WTC11 (cell line): ENCODE measurements at regions not wholly inside any gene's neighbourhood (a gene's known extent, or its start where the extent isn't known, plus 50 kb on each side); places are given as distances from the start of the nearest gene placed in this dataset.

ENCODE experiments used
- ATAC-seq: fragments of 200-7000 bp; cut with Tn5 transposase; 2 replicates; pipeline ENCODE4 v1.10.0; 2021; ENCODE audit warnings: mild to moderate bottlenecking, moderate library complexity
- CTCF ChIA-PET: fragments of 300-600 bp; sonication (Branson Sonifier 250); formaldehyde crosslinking; loops from one replicate; lab custom pipeline; 2021; ENCODE audit warnings: antibody characterized with exemption; lab: Charles Lee
- POLR2A ChIA-PET: fragments of 350-600 bp; sonication (Branson Sonifier 250); formaldehyde crosslinking; loops from one replicate; lab custom pipeline; 2021; ENCODE audit warnings: antibody characterized with exemption; lab: Charles Lee
- DNase-seq: peaks from one replicate; pipeline ENCODE4 v3.0.0; 2021; ENCODE audit warnings: low spot score
- H3K27ac Mint-ChIP-seq: 2 replicates; pipeline ENCODE4 v1.8.0; 2021; ENCODE audit warnings: mixed read lengths
- H3K27me3 Mint-ChIP-seq: 2 replicates; pipeline ENCODE4 v1.8.0; 2021; ENCODE audit warnings: low read depth, mild to moderate bottlenecking, moderate library complexity, mixed read lengths
- H3K36me3 Mint-ChIP-seq: 2 replicates; pipeline ENCODE4 v1.8.0; 2021; ENCODE audit warnings: mixed read lengths
- H3K4me1 Mint-ChIP-seq: 2 replicates; pipeline ENCODE4 v1.8.0; 2022; ENCODE audit warnings: mixed read lengths
- H3K4me3 Mint-ChIP-seq: 2 replicates; pipeline ENCODE4 v1.8.0; 2021; ENCODE audit warnings: mild to moderate bottlenecking, moderate library complexity, mixed read lengths
- H3K9me3 Mint-ChIP-seq: 2 replicates; pipeline ENCODE4 v1.8.0; 2021; ENCODE audit warnings: mixed read lengths
- CBFB ChIP-seq: sonication (generic); formaldehyde crosslinking; IDR thresholded peaks from 2 replicates; pipeline ENCODE4 v1.8.1; 2022; ENCODE audit warnings: mild to moderate bottlenecking, low read depth, missing genetic modification reagents
- CREB1 ChIP-seq: sonication (generic); formaldehyde crosslinking; IDR thresholded peaks from 2 replicates; pipeline ENCODE4 v1.8.0; 2023; ENCODE audit warnings: mild to moderate bottlenecking, missing genetic modification reagents
- CREM ChIP-seq: sonication (generic); formaldehyde crosslinking; IDR thresholded peaks from 2 replicates; pipeline ENCODE4 v1.8.1; 2022; ENCODE audit warnings: mild to moderate bottlenecking, missing genetic modification reagents, moderate library complexity
- CTCF ChIP-seq: fragments of 200-600 bp; IDR thresholded peaks from 2 replicates; pipeline ENCODE4 v1.8.0; 2022; ENCODE audit warnings: antibody characterized with exemption
- E2F4 ChIP-seq: sonication (generic); formaldehyde crosslinking; IDR thresholded peaks from 2 replicates; pipeline ENCODE4 v1.8.1; 2022; ENCODE audit warnings: low read depth, mild to moderate bottlenecking, moderate library complexity, missing genetic modification reagents, borderline replicate concordance
- ESRRA ChIP-seq: sonication (generic); formaldehyde crosslinking; IDR thresholded peaks from 2 replicates; pipeline ENCODE4 v1.8.1; 2022; ENCODE audit warnings: mild to moderate bottlenecking, missing genetic modification reagents, borderline replicate concordance
- FOXJ3 ChIP-seq: sonication (generic); formaldehyde crosslinking; IDR thresholded peaks from 2 replicates; pipeline ENCODE4 v1.9.0; 2021; ENCODE audit warnings: missing genetic modification reagents, mild to moderate bottlenecking, borderline replicate concordance
- FOXK1 ChIP-seq: sonication (generic); formaldehyde crosslinking; IDR thresholded peaks from 2 replicates; pipeline ENCODE4 v1.8.0; 2022; ENCODE audit warnings: mild to moderate bottlenecking, moderate library complexity, missing genetic modification reagents
- GABPB1 ChIP-seq: sonication (generic); formaldehyde crosslinking; IDR thresholded peaks from 2 replicates; pipeline ENCODE4 v1.8.1; 2023; ENCODE audit warnings: mild to moderate bottlenecking, missing genetic modification reagents
- IRF2 ChIP-seq: sonication (generic); formaldehyde crosslinking; IDR thresholded peaks from 2 replicates; pipeline ENCODE4 v1.8.0; 2022; ENCODE audit warnings: low read depth, missing genetic modification reagents, borderline replicate concordance
- JUN ChIP-seq: sonication (generic); formaldehyde crosslinking; IDR thresholded peaks from 2 replicates; pipeline ENCODE4 v1.8.0; 2023; ENCODE audit warnings: mild to moderate bottlenecking, missing genetic modification reagents
- NFE2L1 ChIP-seq: sonication (generic); formaldehyde crosslinking; IDR thresholded peaks from 2 replicates; pipeline ENCODE4 v1.8.1; 2023; ENCODE audit warnings: missing genetic modification reagents
- NR1H2 ChIP-seq: sonication (generic); formaldehyde crosslinking; IDR thresholded peaks from 2 replicates; pipeline ENCODE4 v1.9.0; 2021; ENCODE audit warnings: mild to moderate bottlenecking, moderate library complexity, missing genetic modification reagents
- SMAD3 ChIP-seq: sonication (generic); formaldehyde crosslinking; IDR thresholded peaks from 2 replicates; pipeline ENCODE4 v1.8.0; 2022; ENCODE audit warnings: missing genetic modification reagents, mild to moderate bottlenecking, borderline replicate concordance
- SOX15 ChIP-seq: fragments of 250-450 bp; sonication (Bioruptor Pico); IDR thresholded peaks from 2 replicates; pipeline ENCODE4 v1.9.0; 2021; ENCODE audit warnings: mild to moderate bottlenecking
- SP1 ChIP-seq: sonication (generic); formaldehyde crosslinking; conservative IDR thresholded peaks from 2 replicates; pipeline ENCODE4 v1.8.1; 2022; ENCODE audit warnings: missing genetic modification reagents
- TP53 ChIP-seq: sonication (generic); formaldehyde crosslinking; IDR thresholded peaks from 2 replicates; pipeline ENCODE4 v1.8.1; 2023; ENCODE audit warnings: mild to moderate bottlenecking, missing genetic modification reagents
- USF2 ChIP-seq: sonication (generic); formaldehyde crosslinking; IDR thresholded peaks from 2 replicates; pipeline ENCODE4 v1.8.1; 2023; ENCODE audit warnings: mild to moderate bottlenecking, missing genetic modification reagents, moderate library complexity
- ZNF281 ChIP-seq: sonication (generic); formaldehyde crosslinking; IDR thresholded peaks from 2 replicates; pipeline ENCODE4 v1.8.0; 2023; ENCODE audit warnings: mild to moderate bottlenecking, missing genetic modification reagents
- ZNF512 ChIP-seq: sonication (generic); formaldehyde crosslinking; IDR thresholded peaks from 2 replicates; pipeline ENCODE4 v1.8.1; 2022; ENCODE audit warnings: missing genetic modification reagents, borderline replicate concordance

- no peak for TF ChIP-seq ZNF512 (CRISPR knock-in tag)
- TF ChIP-seq CREM (CRISPR knock-in tag): no peak
- no peak for TF ChIP-seq SOX15 (CRISPR knock-in tag)
Measured at GRCh38 chr11:115718106-115718505, 213.9 kb upstream of the CADM1 start (continued).

- Mint-ChIP-seq H3K4me1 (peaks cover 7% of the 10 kb centered on the region), H3K27ac (no peak overlapping the region)
- no peak for TF ChIP-seq SMAD3 (CRISPR knock-in tag)
- TF ChIP-seq ZNF512 (CRISPR knock-in tag): no peak
- no peak for TF ChIP-seq CBFB
- TF ChIP-seq NR1H2 (CRISPR knock-in tag): no peak
- TF ChIP-seq CTCF: no peak
- no peak for TF ChIP-seq SP1 (CRISPR knock-in tag)
- TF ChIP-seq USF2 (CRISPR knock-in tag): no peak
- no peak for TF ChIP-seq TP53 (CRISPR knock-in tag)
- no peak for TF ChIP-seq IRF2 (CRISPR knock-in tag)
- no peak for TF ChIP-seq JUN
- TF ChIP-seq, all 79 proteins: peak for 0
- ATAC-seq (no peak), DNase-seq (no peak)
- no peaks in the 10 kb centered on the region for H3K36me3 Mint-ChIP-seq
- ChIA-PET POLR2A (interaction anchor here (0.6 kb wide), 1 partner anchor 465 kb away, joined by 3 read pairs; no protein-coding TSS in a partner anchor), CTCF (interaction anchor here (0.6 to 0.7 kb wide), 2 partner anchors 337 to 454 kb away, joined by 3 to 4 read pairs; no protein-coding TSS in a partner anchor)
- no peak overlapping the region for H3K4me3 Mint-ChIP-seq
- H3K9me3 Mint-ChIP-seq: no peaks in the 10 kb centered on the region
- peaks cover 4% of the 10 kb centered on the region for H3K27me3 Mint-ChIP-seq
Measured at GRCh38 chr11:115716601-115717529, 212.7 kb upstream of the CADM1 start.

GRCh38 chr11:115716080-115716479 lies 211.9 kb upstream of the CADM1 start:
- ATAC-seq (no peak), DNase-seq (no peak)
- Mint-ChIP-seq H3K4me1 (peaks cover 7% of the 10 kb centered on the region), H3K9me3 (no peaks in the 10 kb centered on the region), H3K27ac (no peak overlapping the region), H3K36me3 (no peaks in the 10 kb centered on the region), H3K4me3 (no peak overlapping the region), H3K27me3 (peaks cover 4% of the 10 kb centered on the region)
- ChIA-PET CTCF (interaction anchor here (0.6 kb wide), 1 partner anchor 455 kb away, joined by 3 read pairs; no protein-coding TSS in a partner anchor), POLR2A (interaction anchor here (0.6 kb wide), 1 partner anchor 464 kb away, joined by 3 read pairs; no protein-coding TSS in a partner anchor)
- no peak for TF ChIP-seq CTCF
- no peak for TF ChIP-seq ZNF281
- no peak for TF ChIP-seq NFE2L1 (CRISPR knock-in tag)
- no peak for TF ChIP-seq E2F4 (CRISPR knock-in tag)
- no peak for TF ChIP-seq FOXJ3
- TF ChIP-seq GABPB1 (CRISPR knock-in tag): no peak
- no peak for TF ChIP-seq FOXK1 (CRISPR knock-in tag)
- no peak for TF ChIP-seq CREB1 (CRISPR knock-in tag)
- TF ChIP-seq ESRRA (CRISPR knock-in tag): no peak
